ENCODE measurements at regions not wholly inside any gene's neighbourhood (a gene's known extent, or its start where the extent isn't known, plus 50 kb on each side); places are given as distances from the start of the nearest gene placed in this dataset.

- no peak for DNase-seq (ENCODE audit: low spot score)
- in situ Hi-C loops (cut with MboI; ENCODE audit: low pct_unique_long_range_greater_than_20kb, low sequenced_read_pairs, unreplicated experiment), result no loop called here
- no peak for TF ChIP-seq CTCF (IDR thresholded peaks at IDR 0.05; ENCODE audit: extremely low read depth, insufficient read depth, missing control alignments)
Observed at GRCh38 chr9:107387409-107387808, 102.2 kb downstream of the KLF4 start.

- in situ Hi-C loops (cut with MboI; ENCODE audit: low pct_unique_long_range_greater_than_20kb, low sequenced_read_pairs, unreplicated experiment), result no loop called here
- DNase-seq (ENCODE audit: low spot score), result no peak
- no peak for TF ChIP-seq CTCF (IDR thresholded peaks at IDR 0.05; ENCODE audit: extremely low read depth, insufficient read depth, missing control alignments)
Observed at GRCh38 chr9:107386396-107386795, 103.2 kb downstream of the KLF4 start.

Data from GM13977 (cell line).